NCI-H2107 (cell line): ENCODE measurements at regions not wholly inside any gene's neighbourhood (a gene's known extent, or its start where the extent isn't known, plus 50 kb on each side); places are given as distances from the start of the nearest gene placed in this dataset.

Source experiments
- DNase-seq: peaks from one replicate; lab custom pipeline; 2025; lab: John Stamatoyannopoulos, UW

DNA sequence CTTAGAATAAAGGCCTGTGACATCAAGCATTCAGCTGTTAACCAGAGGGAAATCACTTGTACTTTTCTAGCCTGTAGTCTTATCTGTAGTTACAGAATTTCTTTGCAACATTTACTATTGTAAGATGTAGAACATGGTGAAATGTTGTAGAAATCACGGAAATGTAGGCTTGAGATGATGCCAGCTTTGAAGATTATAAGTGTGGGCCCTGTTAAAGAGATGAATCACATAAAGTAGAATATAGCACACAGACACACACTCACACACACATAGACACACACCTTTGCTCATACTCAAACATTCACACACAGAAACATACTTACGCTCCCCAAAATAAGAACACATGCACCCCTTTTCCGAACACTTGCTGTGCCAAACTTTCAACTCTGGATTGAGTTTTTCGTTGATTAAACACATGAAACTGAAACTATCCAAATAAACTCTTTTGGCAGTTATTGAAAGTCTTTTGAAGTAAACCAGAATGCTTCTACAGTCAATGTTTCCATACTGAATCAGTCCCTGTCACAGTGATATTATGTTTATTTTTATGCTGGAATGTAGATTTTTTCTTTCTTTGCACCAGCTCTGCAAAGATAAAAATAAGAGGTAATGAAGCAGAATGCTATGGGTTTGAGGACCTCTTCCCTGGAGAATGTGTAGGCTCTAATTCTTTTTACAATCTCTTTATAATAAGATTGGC lies 230.3 kb upstream of the MEOX2 start:
- DNase-seq = no peak

- no peak for DNase-seq
Measured at GRCh38 chr7:15915686-15916293, 229.3 kb upstream of the MEOX2 start.

GRCh38 chr7:15914611-15915010 lies 228.1 kb upstream of the MEOX2 start:
- no peak for DNase-seq

DNA sequence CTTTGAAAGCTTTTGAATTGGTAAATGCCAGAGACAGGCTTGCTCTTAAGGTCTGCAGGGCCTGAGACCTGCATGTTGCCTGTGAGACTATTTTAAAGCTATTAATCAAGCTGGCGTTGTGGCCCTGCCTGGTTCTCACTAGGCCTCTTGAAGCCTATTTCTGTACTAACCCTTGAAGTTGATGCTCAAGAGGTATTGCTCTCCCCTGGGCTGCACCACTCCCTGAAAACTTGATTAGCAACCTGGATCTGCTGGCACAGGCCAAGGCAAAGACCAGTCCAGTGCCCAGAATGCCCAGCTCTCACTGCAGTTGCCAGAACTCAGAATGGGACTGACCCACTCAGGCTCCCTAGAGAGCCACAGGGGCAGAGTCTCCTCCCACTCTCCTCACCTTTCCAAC lies 220.0 kb upstream of the MEOX2 start:
- DNase-seq = no peak

DNA sequence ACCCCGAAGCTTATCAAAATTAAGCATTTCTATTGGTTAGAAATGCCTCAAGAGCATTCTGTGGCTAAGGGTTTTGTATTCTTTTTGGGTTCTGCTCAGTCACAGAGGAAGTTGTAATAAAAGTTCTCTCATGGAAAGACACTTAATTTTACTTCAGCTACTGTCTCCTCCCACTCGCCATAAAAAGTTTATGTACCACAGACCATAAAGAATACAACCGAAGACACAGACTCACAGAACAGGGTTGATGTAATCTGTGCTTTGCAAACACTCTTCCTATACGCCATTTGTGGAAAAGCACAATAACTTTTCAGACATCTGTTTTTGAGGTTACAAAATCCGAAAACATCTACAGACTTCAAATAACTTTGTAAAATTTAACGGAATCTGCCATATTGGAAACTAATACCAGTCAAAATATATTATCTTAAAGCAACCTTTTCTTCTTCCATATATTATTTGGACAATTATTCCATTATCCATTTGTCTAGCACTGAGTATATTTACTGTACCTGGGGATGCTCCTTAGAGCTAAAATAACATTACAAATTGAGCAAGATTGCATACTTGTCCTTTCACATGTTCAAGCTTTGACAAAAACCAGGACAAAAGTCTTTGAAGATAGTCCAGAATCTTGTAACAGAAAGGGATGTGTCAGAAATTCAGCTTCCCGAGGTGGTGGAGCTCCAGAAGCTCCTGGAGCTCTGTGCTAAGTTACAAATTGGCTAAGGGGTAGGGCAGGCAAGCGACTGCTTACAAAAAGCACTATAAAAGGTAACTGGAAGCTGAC lies 219.0 kb upstream of the MEOX2 start:
- DNase-seq = no peak

GRCh38 chr7:15891151-15891881 lies 204.8 kb upstream of the MEOX2 start:
- no peak for DNase-seq

DNA sequence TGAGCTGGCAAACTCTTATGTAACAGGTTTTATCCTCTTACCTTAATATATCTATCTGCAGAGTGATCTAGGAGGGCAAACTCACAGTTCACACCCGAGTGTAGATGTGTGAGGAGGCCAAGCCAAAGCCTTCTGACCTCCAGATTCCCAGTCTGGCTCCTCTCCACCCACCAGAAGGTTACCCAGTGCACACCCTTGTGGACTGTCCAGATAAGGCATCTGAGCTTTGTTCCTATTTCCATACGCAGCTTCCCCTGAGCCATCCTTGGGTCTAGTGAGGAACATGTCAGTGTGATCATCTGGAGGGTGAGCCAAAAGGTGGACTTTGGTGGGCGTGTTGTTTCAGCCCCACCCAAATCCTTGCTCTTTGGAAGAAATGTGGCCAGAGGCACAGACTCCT lies 203.0 kb upstream of the MEOX2 start:
- DNase-seq = no peak

- DNase-seq = no peak
Measured at GRCh38 chr7:15888090-15888489, 201.6 kb upstream of the MEOX2 start.

DNA sequence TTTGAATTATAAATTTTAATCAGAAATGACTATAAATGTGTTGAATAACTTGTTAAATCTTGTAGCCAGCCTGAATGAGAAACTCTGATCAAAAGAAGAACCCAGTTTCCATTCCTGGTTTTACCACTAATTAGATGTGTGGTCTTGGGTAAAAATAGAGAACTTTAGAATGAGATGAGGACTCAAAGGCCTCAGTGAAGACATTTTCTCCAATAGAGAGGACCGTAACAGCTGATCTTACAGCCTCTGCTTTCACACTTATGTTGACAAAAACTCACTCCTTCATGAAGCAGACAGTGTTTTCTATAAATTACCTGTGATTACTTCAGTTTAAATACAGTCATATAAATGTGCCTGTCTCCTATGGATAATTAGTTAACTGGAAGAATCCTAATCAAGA lies 200.1 kb upstream of the MEOX2 start:
- no peak for DNase-seq

GRCh38 chr7:15885678-15886077 lies 199.2 kb upstream of the MEOX2 start:
- no peak for DNase-seq

DNA sequence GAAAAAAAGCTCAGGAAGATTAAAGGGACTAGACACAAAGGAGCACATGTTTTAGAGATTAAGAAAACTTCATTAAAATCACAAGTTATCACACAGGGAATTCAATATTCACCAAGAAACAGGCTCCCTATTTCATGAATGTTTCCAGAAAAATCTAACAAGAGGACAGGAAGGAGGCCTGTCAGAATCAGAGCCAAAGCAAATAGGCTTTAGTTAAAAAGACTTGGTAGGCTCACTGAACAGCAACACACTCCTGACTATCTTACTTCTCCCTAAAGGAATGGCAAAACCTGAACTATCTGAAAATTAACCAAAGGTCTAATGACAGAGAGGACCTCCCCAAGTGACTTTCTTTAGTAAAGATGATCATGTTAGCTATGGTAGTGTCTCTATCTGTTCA lies 188.3 kb upstream of the MEOX2 start:
- no peak for DNase-seq

DNA sequence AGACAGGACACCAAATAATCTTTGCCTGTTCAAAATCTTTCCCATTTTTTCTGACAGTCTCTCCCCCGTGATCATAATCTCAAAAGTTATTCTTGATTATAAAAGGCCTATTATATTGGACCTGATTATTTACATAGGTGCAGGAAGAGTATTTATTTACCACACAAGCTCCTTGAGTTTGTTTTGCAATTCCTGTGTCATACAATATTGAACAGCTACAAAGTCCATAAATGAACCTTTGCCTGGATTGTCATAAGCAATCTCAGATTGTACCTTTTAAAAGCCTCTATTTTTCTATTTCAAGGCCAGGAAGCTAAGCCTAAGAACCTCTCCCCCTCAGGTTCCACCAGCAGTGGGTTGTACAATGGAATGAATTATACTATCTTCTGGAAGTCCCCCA lies 183.9 kb upstream of the MEOX2 start:
- no peak for DNase-seq

DNA sequence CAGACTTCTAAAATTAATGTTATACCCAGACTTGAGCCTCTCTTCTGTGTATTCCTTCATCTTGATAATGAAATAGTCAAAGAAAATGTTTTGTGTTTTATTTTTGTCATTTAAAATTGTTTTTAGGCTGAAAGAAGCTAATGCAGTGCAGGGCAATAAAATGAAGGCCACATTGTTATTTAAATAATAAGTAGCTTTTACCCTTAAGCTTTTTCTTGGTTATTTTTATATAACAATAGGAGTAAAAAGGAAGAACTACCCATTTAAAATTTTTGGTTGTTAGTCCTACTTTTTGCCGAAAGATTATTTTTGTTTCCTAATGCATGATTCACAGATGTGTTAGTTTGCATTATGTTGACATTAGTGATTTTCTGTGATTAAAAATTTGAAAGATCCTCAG lies 181.0 kb upstream of the MEOX2 start:
- no peak for DNase-seq

GRCh38 chr7:15866753-15867152 lies 180.3 kb upstream of the MEOX2 start:
- no peak for DNase-seq

DNA sequence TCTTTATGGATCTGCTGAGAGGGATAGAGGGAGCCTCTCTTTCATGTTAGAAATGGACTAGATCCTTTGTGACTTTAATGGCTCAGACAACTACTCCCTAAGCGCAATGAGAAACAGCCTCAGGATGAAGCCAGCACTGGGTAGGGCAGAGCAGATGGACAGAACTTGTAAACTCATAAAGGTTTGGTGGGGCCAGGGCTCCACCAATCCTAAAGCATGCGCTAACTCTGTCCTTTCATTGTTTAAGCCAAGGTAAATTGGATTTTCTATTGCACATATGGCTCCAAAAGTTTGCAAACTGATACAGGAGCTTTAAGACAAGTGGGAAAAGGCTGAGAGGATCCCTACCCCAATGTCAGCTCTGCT lies 178.1 kb upstream of the MEOX2 start:
- no peak for DNase-seq

- DNase-seq = no peak
Measured at GRCh38 chr7:15863951-15864625, 177.6 kb upstream of the MEOX2 start.

- DNase-seq = no peak
Measured at GRCh38 chr7:15862781-15863165, 176.3 kb upstream of the MEOX2 start.

DNA sequence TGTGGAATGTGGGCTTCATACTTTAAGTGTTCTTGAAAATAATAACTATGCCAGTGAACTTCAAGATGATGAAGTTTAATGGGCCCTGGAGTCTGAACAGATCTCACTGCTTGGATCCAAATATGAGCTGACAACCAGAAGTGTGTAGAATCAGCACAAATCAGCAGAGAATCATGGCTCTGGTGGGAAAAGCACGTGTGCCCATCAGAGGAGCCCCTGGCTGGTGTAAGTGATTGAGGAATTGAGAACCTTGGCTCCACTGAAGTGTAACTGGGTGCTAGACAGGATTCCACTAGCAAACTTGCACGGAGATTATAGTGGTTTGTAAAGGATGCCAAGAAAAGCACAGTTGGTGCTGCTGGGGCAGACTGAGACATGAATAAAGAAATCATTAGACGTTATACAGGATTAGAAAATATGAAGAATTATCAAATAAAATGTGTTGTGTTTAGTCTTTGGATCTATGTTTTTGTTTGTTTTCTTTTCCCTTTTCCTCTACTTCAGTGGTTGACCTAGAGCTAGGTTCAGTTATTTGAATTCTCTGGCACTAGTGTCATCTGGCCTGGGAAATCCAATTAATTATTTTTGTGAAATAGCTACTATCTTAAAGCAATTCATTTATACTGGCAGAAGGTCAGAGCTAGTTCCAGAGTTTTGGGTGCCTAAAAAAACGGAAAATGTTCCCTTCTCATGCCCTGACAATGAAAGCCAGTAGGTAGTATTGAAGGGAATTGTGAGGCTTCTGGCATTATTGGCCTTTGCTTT lies 175.7 kb upstream of the MEOX2 start:
- no peak for DNase-seq

DNA sequence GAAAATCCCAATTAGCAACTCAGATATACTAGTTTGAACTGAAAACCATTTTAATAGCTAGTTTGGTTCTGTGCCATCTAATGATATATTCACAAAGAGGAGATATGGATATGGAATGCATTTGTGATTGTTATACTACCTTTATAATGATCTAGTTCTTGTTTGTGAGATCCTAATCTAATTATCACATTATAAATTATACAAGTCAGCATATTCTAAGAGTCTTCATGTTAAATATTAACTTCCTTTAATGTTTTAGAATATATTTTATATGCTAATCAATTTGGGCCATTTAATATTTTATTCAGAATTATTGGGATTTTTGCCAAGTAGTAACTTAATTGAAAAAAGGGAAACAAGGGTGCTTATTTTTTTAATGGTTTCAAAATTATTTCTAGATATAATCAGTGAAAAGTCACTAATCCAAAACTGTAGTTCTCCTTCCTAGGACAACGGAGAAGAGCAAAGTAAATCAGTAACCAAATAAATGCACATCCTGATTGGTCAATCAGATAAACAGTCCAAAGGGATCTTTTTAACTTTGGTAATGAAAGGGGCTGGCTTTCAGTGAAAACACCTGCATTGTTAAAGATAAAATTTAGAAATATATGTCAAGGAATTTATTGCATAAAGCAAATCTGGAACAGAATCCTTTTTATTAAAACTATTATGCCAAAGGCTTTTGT lies 173.9 kb upstream of the MEOX2 start:
- no peak for DNase-seq

DNA sequence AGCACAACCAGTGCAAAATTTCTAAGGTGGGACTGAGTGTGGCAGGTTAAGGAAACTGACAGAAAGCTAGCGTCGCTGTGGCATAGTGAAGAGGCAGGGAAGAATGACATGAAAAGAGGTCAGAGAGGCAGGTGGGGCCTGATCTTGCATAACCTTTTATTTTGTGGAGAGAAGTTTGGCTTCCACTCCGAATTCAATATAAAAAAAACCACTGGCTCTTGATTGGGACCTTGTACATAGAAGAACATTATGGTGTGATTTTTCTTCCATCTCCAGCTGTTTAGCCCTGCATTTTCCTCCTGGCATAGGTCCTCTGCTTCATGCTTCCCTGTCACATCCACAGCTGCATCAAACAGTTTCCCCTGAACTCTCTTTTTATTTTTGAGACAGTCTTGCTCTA lies 170.5 kb upstream of the MEOX2 start:
- no peak for DNase-seq

GRCh38 chr7:15856311-15856710 lies 169.8 kb upstream of the MEOX2 start:
- no peak for DNase-seq
